ENCODE measurements at regions not wholly inside any gene's neighbourhood (a gene's known extent, or its start where the extent isn't known, plus 50 kb on each side); places are given as distances from the start of the nearest gene placed in this dataset.
"Not testable (repeated sequence)": the region's sequence is repeated elsewhere in the genome, so short reads cannot be mapped to it uniquely, and the experiment has no call there.

DNA sequence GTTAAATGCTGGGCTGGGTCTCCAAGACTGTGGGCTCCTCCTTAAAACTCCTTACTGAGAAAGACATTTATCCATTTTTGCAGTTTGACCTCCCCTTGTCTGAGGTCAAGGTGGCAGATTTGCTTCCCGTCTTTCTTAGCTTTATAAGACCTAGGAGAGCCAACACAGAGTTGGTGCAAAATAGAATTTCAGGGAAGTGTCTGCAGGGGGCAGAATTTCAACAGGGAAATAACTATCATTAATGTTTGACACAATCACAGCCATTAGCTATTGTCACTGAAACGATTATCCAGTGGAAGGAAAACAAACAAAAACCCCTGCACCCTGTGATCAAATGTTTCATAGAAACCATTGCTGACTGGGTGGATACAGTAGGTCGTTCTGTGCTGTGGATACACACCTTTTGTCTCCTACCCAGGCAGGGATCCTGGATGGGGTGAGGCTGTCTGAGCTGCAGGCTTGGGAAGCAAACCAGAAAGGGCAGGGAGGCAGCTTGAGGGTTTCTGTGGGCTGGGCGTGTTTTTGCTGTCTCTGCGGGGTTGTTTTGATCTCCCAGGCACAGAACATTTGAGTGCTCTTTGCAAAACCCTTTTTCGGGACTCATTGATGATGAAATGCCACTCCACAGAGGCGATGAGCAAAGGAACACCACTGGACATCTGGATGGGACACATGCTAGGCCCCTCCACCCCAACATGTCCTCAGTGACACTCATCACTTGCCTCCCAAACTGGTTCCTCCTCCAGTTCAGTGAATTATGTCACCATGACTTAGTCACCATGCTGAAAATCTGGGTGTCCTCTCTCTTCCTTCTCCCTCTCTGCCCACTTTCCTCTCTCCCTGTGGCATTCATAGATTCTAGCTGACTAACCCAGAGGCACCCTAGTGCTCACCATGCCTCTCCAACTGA is 94.2 kb upstream of the SERBP1 start:
- no peak for DNase-seq (ENCODE audit: low read depth)
- in situ Hi-C loops (cut with HindIII; ENCODE audit: low pct_unique_long_range_greater_than_20kb, low sequenced_read_pairs): no loop called here

DNA sequence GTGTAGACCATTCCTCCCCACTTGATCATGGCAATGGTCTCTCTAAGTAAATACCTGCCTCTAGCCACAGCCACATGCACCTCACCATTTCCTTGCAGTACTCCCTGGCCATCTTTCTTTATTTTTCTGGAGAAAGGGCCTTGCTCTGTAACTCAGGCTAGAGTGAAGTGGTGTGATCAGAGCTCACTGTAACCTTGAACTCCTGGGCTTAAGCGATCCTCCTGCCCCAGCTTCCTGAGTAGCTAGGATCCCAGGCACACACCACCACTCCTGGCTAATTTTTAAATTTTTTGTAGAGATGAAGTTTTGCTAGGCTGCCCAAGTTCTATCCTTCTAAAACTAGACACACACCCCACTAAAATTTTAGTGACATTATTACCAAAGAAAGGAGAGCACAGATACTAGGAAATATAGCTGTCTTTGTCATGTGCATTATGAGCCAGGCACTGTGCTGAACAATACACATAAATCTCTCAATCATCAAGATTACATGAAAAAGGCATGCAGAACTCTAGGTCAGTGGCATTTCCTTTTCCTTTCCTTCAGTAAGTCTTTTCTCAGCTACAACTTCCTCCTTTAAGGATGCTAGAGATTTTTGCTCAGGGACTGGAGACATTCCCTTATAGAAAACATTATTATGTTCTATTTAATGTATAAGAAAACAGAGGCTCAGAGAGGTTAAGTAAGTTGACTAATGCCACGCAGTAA is 95.0 kb upstream of the SERBP1 start:
- in situ Hi-C loops (cut with HindIII; ENCODE audit: low pct_unique_long_range_greater_than_20kb, low sequenced_read_pairs): no loop called here
- no peak for DNase-seq (ENCODE audit: low read depth)

DNA sequence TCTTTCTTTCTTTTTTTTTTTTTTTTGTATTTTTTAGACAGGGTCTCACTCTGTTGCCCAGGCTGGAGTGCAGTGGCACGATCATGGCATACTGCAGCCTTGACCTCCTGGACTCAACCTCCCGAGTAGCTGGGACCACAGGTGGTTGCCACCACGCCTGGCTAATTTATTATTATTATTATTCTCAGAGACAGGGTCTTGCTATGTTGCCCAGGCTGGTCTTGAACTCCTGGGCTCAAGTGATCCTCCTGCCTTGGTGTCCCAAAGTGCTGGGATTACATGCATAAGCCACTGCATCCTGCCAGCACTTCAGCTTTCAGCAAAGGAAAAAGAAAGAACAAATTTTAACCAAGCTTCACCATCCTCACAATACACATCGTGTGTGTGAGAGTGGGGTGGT is 97.9 kb upstream of the SERBP1 start:
- in situ Hi-C loops (cut with HindIII; ENCODE audit: low pct_unique_long_range_greater_than_20kb, low sequenced_read_pairs): no loop called here
- DNase-seq (ENCODE audit: low read depth): no peak

DNA sequence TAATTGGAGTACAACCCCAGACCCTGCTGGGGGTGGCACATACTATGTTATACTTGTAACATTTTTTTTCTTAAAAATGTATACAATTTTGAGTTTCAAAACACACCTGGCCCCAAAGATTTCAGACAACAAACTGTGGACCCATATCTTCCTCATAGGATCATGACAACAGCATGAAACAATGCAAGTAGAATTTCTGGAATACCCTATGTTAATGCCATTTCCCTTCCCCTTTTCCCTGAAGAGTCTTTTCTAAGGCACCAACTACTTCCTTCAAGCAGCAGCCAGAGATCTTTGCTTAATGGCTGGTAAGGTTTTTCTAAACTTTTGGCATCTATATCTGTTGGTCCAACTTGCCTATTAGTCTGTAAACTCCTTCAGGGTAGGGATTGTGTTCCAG is 99.9 kb upstream of the SERBP1 start:
- in situ Hi-C loops (cut with HindIII; ENCODE audit: low pct_unique_long_range_greater_than_20kb, low sequenced_read_pairs): no loop called here
- DNase-seq (ENCODE audit: low read depth): no peak

DNA sequence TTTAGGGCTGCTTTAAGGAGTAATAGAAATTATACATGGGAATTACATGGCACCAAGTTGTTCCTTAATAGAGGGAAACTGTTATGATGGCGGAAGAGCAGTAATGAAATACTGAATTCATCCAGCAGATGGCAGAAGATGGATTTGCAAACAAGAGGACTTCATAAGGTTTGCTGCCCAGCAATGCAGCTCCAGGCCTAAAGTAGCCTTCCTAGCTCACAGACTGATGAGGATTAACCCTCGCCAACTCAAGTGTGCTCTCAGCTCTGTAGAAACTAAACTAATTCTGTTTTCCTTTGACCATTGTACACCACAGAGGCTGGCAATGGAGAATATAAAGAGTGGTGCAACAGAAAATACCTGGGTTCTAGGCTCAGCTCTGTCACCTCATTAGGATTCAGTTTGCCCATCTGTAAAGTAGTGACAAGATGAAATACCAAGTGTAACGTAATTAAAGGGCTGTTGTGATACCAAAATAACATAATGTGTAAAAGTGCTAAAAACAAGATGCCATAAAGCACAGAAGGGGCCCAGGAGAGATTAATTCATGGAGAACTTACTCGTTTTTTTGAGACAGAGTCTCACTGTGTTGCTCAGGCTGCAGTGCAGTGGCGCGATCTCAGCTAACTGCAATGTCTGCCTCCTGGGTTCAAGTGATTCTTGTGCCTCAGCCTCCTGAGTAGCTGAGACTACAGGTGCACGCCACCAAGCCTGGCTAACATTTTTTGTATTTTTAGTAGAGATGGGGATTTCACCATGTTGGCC is 102.4 kb upstream of the SERBP1 start:
- in situ Hi-C loops (cut with HindIII; ENCODE audit: low pct_unique_long_range_greater_than_20kb, low sequenced_read_pairs): no loop called here

DNA sequence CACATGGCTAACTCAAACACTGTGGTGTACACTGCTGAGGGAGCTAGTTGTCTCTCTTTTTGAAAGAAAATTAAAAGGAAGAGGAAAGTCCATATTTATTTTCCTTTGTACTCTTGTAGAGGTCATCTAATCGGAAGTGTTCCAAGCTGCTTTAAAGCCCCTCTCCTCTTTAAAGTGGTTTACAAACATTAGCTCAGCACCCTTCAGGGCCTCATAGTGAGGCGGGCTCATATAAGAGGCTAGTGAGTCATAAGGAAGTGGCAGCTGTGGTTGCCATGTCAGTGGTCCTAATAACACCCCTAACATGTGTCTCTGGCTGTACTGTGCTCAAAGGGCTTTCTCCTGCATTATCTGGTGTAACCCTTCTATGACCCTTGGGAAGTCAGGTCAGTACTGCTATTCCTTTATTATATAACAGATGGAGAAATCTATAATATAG is 104.4 kb upstream of the SERBP1 start:
- in situ Hi-C loops (cut with HindIII; ENCODE audit: low pct_unique_long_range_greater_than_20kb, low sequenced_read_pairs): no loop called here
- DNase-seq (ENCODE audit: low read depth): no peak

More for the DNA sequence above, 102.4 kb upstream of the SERBP1 start:
- DNase-seq (ENCODE audit: low read depth): peak; percentile 53

DNA sequence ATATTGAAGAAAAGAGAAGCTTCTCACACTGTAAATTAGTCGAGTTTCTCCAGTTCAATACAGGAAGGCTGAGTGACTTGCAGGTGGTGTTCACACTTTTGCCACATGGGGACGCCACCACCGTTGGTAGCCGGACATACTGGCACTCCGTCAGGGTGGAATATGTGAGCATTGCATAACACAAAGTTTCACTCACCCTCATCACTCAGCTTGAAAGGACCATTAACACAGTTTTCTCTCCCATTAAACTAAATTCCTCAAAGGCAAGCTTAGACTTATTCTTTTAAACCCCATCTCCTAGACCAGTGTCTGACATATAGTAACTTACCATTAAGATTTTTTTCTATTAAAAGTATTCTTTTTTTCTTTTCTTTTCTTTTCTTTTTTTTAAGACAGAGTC is 105.3 kb upstream of the SERBP1 start:
- in situ Hi-C loops (cut with HindIII; ENCODE audit: low pct_unique_long_range_greater_than_20kb, low sequenced_read_pairs): no loop called here
- peak; percentile 45 for DNase-seq (ENCODE audit: low read depth)

DNA sequence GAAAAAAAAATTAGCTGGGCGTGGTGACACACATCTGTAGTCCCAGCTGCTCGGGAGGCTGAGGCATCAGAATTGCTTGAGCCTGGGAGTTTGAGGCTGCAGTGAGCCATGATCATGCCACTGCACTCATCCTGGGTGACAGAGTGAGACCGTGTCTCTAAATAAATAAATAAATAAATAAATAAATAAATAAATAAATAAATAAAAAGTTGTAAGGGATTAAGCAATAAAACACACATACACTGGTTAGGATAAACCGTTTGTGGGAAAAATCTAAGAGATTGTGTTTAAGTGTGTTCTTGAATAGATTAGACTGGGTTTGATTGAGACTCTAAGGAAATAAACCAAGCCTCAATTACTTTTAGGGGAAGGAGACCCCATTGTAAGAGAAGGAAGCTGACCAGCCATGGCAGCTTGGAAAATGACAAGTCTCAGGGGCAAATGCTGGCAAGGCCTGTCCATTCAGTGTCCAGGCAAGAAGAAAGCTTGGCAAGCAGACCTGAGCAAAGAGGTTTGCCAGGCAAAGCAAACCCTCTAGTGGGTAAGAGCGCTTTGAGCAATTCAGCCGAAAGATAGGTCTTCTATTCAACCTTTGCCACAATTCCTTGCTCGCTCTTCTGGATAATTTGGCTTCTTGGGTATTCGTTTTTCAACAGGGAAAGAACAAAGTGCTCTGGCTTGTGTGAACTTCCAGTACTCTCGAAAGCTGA is 106.9 kb upstream of the SERBP1 start:
- DNase-seq (ENCODE audit: low read depth): no peak
- in situ Hi-C loops (cut with HindIII; ENCODE audit: low pct_unique_long_range_greater_than_20kb, low sequenced_read_pairs): no loop called here

DNA sequence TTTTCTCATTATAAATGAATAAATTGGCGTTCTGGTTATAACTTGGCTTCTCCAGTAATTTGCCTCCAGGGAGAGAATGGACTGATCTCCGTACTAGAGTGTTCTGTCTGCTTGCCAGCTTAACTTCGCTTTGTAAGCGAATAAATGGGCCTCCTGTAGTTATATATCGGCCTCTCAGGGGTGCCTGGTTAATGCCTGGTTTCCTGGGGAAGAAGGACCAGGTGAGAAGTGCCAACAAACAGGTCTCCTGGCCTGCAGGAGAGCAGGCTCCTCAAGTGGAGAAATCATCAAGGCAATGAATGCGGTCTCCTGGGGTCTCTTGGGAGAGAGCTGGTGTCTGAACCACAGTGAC is 107.4 kb upstream of the SERBP1 start:
- in situ Hi-C loops (cut with HindIII; ENCODE audit: low pct_unique_long_range_greater_than_20kb, low sequenced_read_pairs): no loop called here
- DNase-seq (ENCODE audit: low read depth): no peak

DNA sequence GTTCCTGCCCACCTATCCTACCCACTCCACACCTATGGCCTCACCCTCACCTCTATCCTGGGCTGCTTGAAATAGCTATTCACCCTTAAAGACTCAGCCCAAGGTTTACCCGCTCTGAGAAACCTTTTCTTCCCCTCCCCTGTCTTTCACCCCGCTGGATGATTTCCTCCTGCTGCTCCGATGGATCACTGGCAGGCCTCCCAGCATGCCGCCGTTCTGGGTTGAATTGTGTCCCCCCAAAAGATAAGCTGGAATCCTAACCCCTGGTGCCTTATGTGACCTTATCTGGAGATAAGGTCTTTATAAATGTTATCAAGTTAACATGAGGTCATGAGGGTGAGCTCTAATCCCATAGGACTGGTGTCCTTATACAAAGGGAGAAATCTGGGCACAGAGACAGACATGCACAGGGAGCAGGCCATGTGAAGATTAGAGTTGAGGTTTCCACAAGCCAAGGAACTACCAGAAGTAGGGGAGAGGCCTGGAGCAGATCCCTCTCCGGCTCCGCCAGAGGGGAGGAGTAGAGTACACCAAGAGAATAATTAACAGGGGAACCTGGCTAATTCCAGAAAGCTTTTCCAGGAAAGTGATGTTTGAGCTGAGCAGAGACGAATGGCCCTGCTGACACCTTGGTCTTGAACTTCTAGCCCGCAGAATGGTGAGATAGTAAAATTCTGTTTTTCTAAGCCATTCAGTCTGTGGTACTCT is 110.0 kb upstream of the SERBP1 start:
- in situ Hi-C loops (cut with HindIII; ENCODE audit: low pct_unique_long_range_greater_than_20kb, low sequenced_read_pairs): no loop called here
- no peak for DNase-seq (ENCODE audit: low read depth)

DNA sequence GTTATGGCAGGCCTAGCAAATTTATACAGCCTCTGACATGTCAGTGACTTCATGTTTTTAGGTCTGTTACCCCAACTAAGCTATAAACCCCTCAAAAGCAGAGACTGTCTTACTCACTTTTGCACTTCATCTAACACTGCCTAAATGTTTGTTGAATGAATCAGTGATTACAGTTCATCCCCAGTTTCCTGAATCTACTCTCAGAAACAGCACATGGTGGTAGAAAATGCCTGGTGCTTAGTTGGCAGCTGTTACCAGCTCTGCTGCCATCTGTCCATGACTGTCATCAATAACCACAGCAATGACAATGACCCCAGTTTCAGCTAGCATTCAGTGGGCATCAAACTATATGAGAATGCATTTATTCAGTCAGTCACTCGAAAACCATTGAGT is 110.5 kb upstream of the SERBP1 start:
- DNase-seq (ENCODE audit: low read depth): no peak
- in situ Hi-C loops (cut with HindIII; ENCODE audit: low pct_unique_long_range_greater_than_20kb, low sequenced_read_pairs): no loop called here

DNA sequence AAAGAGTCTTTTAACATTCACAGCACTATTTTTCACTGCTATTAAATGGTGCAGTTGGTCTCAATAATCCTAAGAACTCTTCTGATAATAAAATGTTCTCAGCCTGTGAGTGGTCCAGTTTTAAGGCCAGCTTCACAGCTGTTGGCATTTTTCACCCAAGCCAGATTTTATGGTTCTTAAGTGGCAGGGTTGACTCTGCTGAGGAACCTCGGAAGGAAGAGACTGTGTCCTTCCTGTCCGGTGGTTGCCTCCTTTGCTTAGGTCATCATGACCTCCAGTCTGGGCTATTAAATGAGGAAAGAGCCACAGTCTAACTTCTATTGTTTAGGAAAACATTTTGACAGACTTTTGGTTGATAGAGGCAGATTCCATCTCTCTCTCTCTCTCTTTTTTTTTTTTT is 112.5 kb upstream of the SERBP1 start:
- in situ Hi-C loops (cut with HindIII; ENCODE audit: low pct_unique_long_range_greater_than_20kb, low sequenced_read_pairs): no loop called here
- DNase-seq (ENCODE audit: low read depth): no peak

DNA sequence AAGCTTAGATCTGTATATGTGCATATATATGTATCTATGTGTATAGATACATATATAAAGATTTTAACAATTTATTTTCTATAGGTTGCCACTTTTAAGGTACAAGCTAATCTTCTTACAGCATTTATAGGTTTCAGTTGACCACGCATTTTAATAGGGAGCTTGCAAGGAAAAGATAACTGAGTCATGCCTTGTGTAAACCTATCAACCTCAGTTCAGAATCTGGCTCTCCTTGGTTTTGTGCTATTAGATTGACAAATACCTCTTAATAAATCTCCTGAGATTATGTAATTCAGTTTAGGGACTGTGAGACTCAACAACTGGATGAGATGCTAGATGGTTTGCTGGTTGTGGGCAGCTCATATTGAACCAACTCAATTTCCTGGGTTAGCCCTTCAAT is 114.7 kb upstream of the SERBP1 start:
- in situ Hi-C loops (cut with HindIII; ENCODE audit: low pct_unique_long_range_greater_than_20kb, low sequenced_read_pairs): no loop called here
- no peak for DNase-seq (ENCODE audit: low read depth)

DNA sequence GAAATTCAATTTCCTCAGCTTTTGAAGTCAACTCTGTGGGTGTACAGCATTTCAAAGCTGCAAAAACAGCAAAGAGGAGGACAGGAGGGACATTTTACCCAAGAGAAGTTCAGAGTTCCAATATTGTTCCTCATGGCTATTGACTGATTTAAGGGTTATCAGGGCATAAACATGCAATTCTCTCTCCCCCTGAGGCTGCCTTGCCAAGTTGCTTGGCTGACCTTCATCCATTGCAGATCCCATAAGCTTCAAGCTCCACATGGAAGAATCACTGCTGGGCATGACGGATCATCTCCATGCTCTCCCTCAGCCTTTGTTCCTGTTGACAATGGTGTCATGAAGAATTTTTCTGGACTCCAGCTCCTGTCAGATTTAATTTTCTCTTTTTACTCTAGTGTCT is 115.2 kb upstream of the SERBP1 start:
- DNase-seq (ENCODE audit: low read depth): no peak
- in situ Hi-C loops (cut with HindIII; ENCODE audit: low pct_unique_long_range_greater_than_20kb, low sequenced_read_pairs): no loop called here

DNA sequence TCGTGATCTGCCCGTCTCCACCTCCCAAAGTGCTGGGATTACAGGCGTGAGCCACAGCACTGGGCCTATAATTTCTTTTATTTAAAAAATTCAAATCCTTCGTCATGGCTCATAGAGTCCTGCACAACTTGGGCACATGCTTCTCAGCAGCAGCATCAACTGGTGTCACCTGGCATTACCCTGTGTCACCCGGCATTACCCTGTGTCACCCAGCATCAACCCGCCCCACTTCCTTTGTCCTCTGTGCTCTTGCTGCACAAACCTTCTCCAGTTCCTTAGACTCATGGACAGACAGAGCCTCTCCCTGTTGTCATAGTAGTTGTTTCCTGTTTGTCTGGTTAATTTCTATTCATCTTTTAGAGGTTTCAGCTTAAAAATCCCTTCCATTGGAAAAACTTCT is 121.2 kb upstream of the SERBP1 start:
- in situ Hi-C loops (cut with HindIII; ENCODE audit: low pct_unique_long_range_greater_than_20kb, low sequenced_read_pairs): no loop called here

DNA sequence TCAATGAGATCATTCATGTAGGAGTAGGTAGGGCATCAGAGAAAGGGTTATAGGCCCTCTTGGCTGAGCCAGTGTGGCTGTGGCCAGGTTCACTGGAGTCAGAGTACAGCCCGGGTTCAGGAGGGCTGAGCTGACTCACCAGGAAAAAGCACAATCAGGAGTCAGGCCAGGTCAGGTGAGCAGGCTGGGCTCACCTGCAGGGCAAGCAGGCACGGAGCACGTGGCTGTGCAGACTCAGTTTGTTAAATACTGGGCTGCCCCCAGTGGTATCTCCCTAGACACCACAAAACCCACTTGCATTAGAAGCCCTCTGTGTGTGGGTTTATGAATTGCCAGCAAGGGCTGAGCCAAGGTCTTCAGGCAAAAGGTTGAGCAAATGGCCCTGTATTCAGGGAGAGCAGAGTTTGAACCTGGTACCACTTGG is 122.1 kb upstream of the SERBP1 start:
- no peak for DNase-seq (ENCODE audit: low read depth)
- in situ Hi-C loops (cut with HindIII; ENCODE audit: low pct_unique_long_range_greater_than_20kb, low sequenced_read_pairs): no loop called here

More for the DNA sequence above, 121.2 kb upstream of the SERBP1 start:
- DNase-seq (ENCODE audit: low read depth): no peak

DNA sequence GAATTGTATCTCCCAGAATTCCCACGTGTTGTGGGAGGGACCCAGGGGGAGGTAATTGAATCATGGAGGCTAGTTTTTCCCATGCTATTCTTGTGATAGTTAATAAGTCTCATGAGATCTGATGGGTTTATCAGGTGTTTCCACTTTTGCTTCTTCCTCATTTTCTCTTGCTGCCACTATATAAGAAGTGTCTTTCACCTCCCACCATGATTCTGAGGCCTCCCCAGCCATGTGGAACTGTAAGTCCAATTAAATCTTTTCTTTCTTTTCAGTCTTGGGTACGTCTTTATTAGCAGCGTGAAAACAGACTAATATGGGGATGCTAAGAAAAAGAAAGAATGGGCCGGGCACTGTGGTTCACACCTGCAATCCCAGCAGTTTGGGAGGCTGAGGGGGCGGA is 124.0 kb upstream of the SERBP1 start:
- DNase-seq (ENCODE audit: low read depth); in situ Hi-C loops (cut with HindIII; ENCODE audit: low pct_unique_long_range_greater_than_20kb, low sequenced_read_pairs): not testable (repeated sequence)
